ENCODE measurements at regions not wholly inside any gene's neighbourhood (a gene's known extent, or its start where the extent isn't known, plus 50 kb on each side); places are given as distances from the start of the nearest gene placed in this dataset.
"Not testable (repeated sequence)": the region's sequence is repeated elsewhere in the genome, so short reads cannot be mapped to it uniquely, and the experiment has no call there.

GRCh38 chr4:137800861-137801260 is 268.6 kb upstream of the PCDH18 start:
- no peak for DNase-seq
- intact Hi-C loops (cut with DNase I): no loop called here
- no peak for ATAC-seq

- intact Hi-C loops (cut with DNase I): no loop called here
- ATAC-seq (no peak), DNase-seq (no peak)
These were observed 262.5 kb upstream of the PCDH18 start for GRCh38 chr4:137794764-137795254.

GRCh38 chr4:137789263-137789662 is 257.0 kb upstream of the PCDH18 start:
- DNase-seq; intact Hi-C loops (cut with DNase I); ATAC-seq: not testable (repeated sequence)

- DNase-seq; intact Hi-C loops (cut with DNase I); ATAC-seq: not testable (repeated sequence)
These were observed 251.6 kb upstream of the PCDH18 start for GRCh38 chr4:137783923-137784322.

GRCh38 chr4:137775701-137776100 is 243.4 kb upstream of the PCDH18 start:
- DNase-seq (no peak), ATAC-seq (no peak)
- intact Hi-C loops (cut with DNase I): no loop called here

- intact Hi-C loops (cut with DNase I): no loop called here
- ATAC-seq: no peak
These were observed 242.2 kb upstream of the PCDH18 start for GRCh38 chr4:137774501-137774900.

GRCh38 chr4:137768881-137769280 is 236.6 kb upstream of the PCDH18 start:
- peak in 1 of 2 donors; percentile 30 for ATAC-seq
- DNase-seq: no peak
- intact Hi-C loops (cut with DNase I): no loop called here

More at GRCh38 chr4:137774501-137774900, 242.2 kb upstream of the PCDH18 start:
- no peak for DNase-seq

- DNase-seq: no peak
- intact Hi-C loops (cut with DNase I): no loop called here
- ATAC-seq: no peak
These were observed 235.9 kb upstream of the PCDH18 start for GRCh38 chr4:137768196-137768595.

GRCh38 chr4:137762591-137762990 is 230.3 kb upstream of the PCDH18 start:
- DNase-seq (no peak), ATAC-seq (no peak)
- intact Hi-C loops (cut with DNase I): no loop called here

- ATAC-seq (no peak), DNase-seq (no peak)
- intact Hi-C loops (cut with DNase I): no loop called here
These were observed 222.6 kb upstream of the PCDH18 start for GRCh38 chr4:137754652-137755471.

- no peak for ATAC-seq
- DNase-seq: no peak
- intact Hi-C loops (cut with DNase I): no loop called here
These were observed 217.2 kb upstream of the PCDH18 start for GRCh38 chr4:137749466-137749865.

- intact Hi-C loops (cut with DNase I): no loop called here
- DNase-seq: no peak
- ATAC-seq: no peak
These were observed 216.3 kb upstream of the PCDH18 start for GRCh38 chr4:137748616-137749015.

GRCh38 chr4:137740141-137740540 is 207.8 kb upstream of the PCDH18 start:
- intact Hi-C loops (cut with DNase I): no loop called here
- DNase-seq: no peak
- ATAC-seq: no peak

- no peak for DNase-seq
- intact Hi-C loops (cut with DNase I): no loop called here
- ATAC-seq: no peak
These were observed 207.1 kb upstream of the PCDH18 start for GRCh38 chr4:137739391-137739790.

- intact Hi-C loops (cut with DNase I): no loop called here
- DNase-seq (no peak), ATAC-seq (no peak)
These were observed 206.2 kb upstream of the PCDH18 start for GRCh38 chr4:137738375-137738990.

GRCh38 chr4:137735561-137736104 is 203.3 kb upstream of the PCDH18 start:
- no peak for DNase-seq
- peak in 1 of 2 donors; percentile 93 for ATAC-seq
- intact Hi-C loops (cut with DNase I): no loop called here

GRCh38 chr4:137733174-137734141 is 201.2 kb upstream of the PCDH18 start:
- DNase-seq; intact Hi-C loops (cut with DNase I); ATAC-seq: not testable (repeated sequence)

GRCh38 chr4:137722910-137723309 is 190.6 kb upstream of the PCDH18 start:
- no peak for DNase-seq
- intact Hi-C loops (cut with DNase I): no loop called here
- no peak for ATAC-seq

GRCh38 chr4:137711502-137711901 is 179.2 kb upstream of the PCDH18 start:
- intact Hi-C loops (cut with DNase I): no loop called here
- no peak for DNase-seq
- ATAC-seq: no peak

Measured in left cardiac atrium (tissue), 4 donors.